ENCODE measurements at regions not wholly inside any gene's neighbourhood (a gene's known extent, or its start where the extent isn't known, plus 50 kb on each side); places are given as distances from the start of the nearest gene placed in this dataset.

DNA sequence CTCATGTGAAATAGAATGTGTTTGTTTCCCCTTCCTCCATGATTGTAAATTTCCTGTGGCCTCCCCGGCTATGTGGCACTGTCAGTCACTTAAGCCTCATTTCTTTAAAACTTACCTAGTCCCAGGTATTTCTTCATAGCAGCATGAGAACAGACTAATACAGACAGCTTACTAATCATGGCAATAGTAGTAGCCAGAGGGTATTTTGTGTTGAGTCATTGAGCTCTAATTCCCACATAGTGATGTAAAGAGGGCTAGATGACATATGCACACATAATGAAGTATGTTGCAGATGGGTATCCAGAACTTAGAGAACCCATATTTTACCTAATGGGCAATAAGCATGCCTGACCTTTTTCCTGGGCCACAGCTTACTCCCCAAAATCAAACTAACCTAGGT, 1197.2 kb downstream of the PCDH7 start:
- TF ChIP-seq, protein P1, sequence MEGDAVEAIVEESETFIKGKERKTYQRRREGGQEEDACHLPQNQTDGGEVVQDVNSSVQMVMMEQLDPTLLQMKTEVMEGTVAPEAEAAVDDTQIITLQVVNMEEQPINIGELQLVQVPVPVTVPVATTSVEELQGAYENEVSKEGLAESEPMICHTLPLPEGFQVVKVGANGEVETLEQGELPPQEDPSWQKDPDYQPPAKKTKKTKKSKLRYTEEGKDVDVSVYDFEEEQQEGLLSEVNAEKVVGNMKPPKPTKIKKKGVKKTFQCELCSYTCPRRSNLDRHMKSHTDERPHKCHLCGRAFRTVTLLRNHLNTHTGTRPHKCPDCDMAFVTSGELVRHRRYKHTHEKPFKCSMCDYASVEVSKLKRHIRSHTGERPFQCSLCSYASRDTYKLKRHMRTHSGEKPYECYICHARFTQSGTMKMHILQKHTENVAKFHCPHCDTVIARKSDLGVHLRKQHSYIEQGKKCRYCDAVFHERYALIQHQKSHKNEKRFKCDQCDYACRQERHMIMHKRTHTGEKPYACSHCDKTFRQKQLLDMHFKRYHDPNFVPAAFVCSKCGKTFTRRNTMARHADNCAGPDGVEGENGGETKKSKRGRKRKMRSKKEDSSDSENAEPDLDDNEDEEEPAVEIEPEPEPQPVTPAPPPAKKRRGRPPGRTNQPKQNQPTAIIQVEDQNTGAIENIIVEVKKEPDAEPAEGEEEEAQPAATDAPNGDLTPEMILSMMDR (conservative IDR thresholded peaks at IDR 0.05 in 1 of 2, IDR thresholded peaks at IDR 0.05 in 1 of 2; ENCODE audit: low read depth in 1 of 2, low read length in 2 of 2), result no peak
- TF ChIP-seq EZH2 (IDR thresholded peaks at IDR 0.05; ENCODE audit: low read length, missing control alignments), result no peak

All from fibroblast of lung (primary cell).